H9 (cell line): ENCODE measurements at regions not wholly inside any gene's neighbourhood (a gene's known extent, or its start where the extent isn't known, plus 50 kb on each side); places are given as distances from the start of the nearest gene placed in this dataset.

ENCODE experiments used
- DNase-seq: peaks from one replicate; pipeline ENCODE4 v3.0.0-alpha.2; 2017
- H2AFZ ChIP-seq: one replicate; pipeline ENCODE4 v1.6.1; 2013; ENCODE audit warnings: mild to moderate bottlenecking, low read length, control low read depth, moderate library complexity
- H2AK5ac ChIP-seq: 2 replicates; pipeline ENCODE4 v1.6.1; 2013; ENCODE audit warnings: low read length, control low read depth, mixed read lengths; ENCODE audit not compliant: insufficient read length
- H2BK120ac ChIP-seq: one replicate; pipeline ENCODE4 v1.6.1; 2013; ENCODE audit warnings: low read depth, mild to moderate bottlenecking, low read length, control low read depth, inconsistent platforms; ENCODE audit not compliant: poor library complexity, severe bottlenecking
- H2BK12ac ChIP-seq: 2 replicates; pipeline ENCODE4 v1.6.1; 2013; ENCODE audit warnings: low read length, control low read depth, mixed read lengths, low read depth; ENCODE audit not compliant: insufficient read length
- H2BK15ac ChIP-seq: 2 replicates; pipeline ENCODE4 v1.6.1; 2013; ENCODE audit warnings: low read depth, low read length, control low read depth
- H2BK20ac ChIP-seq: one replicate; pipeline ENCODE4 v1.6.1; 2013; ENCODE audit warnings: low read depth, mild to moderate bottlenecking, low read length, control low read depth, inconsistent platforms; ENCODE audit not compliant: poor library complexity, severe bottlenecking
- H2BK5ac ChIP-seq: 2 replicates; pipeline ENCODE4 v1.6.1; 2013; ENCODE audit warnings: low read length, control low read depth, mixed read lengths; ENCODE audit not compliant: insufficient read length
- H3K14ac ChIP-seq: 2 replicates; pipeline ENCODE4 v1.6.1; 2013; ENCODE audit warnings: low read length, control low read depth; ENCODE audit not compliant: insufficient read depth
- H3K18ac ChIP-seq: 2 replicates; pipeline ENCODE4 v1.6.1; 2013; ENCODE audit warnings: low read depth, mild to moderate bottlenecking, mixed read lengths, low read length, control low read depth; ENCODE audit not compliant: insufficient read length
- H3K23ac ChIP-seq: 2 replicates; pipeline ENCODE4 v1.6.1; 2013; ENCODE audit warnings: low read length, control low read depth, mixed read lengths, low read depth; ENCODE audit not compliant: insufficient read length
- H3K23me2 ChIP-seq: 2 replicates; pipeline ENCODE4 v1.6.1; 2013; ENCODE audit warnings: low read depth, mild to moderate bottlenecking, mixed read lengths, low read length, control low read depth; ENCODE audit not compliant: insufficient read length, poor library complexity, severe bottlenecking
- H3K27ac ChIP-seq: 2 replicates; pipeline ENCODE4 v1.5.1; 2013; ENCODE audit warnings: low read length, control low read depth, mixed read lengths, low read depth; ENCODE audit not compliant: insufficient read length
- H3K27me3 ChIP-seq: 2 replicates; pipeline ENCODE4 v1.6.1; 2013; ENCODE audit warnings: low read length, control low read depth, inconsistent platforms; ENCODE audit not compliant: insufficient read depth
- H3K4ac ChIP-seq: 2 replicates; pipeline ENCODE4 v1.6.1; 2013; ENCODE audit warnings: low read depth, mild to moderate bottlenecking, control low read depth, inconsistent platforms, low read length, moderate library complexity
- H3K4me1 ChIP-seq: 2 replicates; pipeline ENCODE4 v1.6.1; 2013; ENCODE audit warnings: low read length, control low read depth, inconsistent platforms; ENCODE audit not compliant: insufficient read depth
- H3K4me2 ChIP-seq: 2 replicates; pipeline ENCODE4 v1.6.1; 2013; ENCODE audit warnings: low read length, control low read depth, mixed read lengths; ENCODE audit not compliant: insufficient read length, insufficient read depth
- H3K56ac ChIP-seq: 2 replicates; pipeline ENCODE4 v1.6.1; 2013; ENCODE audit warnings: low read depth, mild to moderate bottlenecking, mixed read lengths, low read length, control low read depth; ENCODE audit not compliant: insufficient read length
- H3K79me1 ChIP-seq: 2 replicates; pipeline ENCODE4 v1.6.1; 2013; ENCODE audit warnings: low read depth, mild to moderate bottlenecking, moderate library complexity, low read length, control low read depth, inconsistent platforms; ENCODE audit not compliant: insufficient read depth, poor library complexity, severe bottlenecking
- H3K79me2 ChIP-seq: 2 replicates; pipeline ENCODE4 v1.6.1; 2013; ENCODE audit warnings: low read length, control low read depth, inconsistent platforms; ENCODE audit not compliant: insufficient read depth
- H3K9ac ChIP-seq: 2 replicates; pipeline ENCODE4 v1.6.1; 2013; ENCODE audit warnings: low read length, control low read depth, mixed read lengths; ENCODE audit not compliant: insufficient read length; ENCODE audit errors: extremely low read depth
- H3K9me3 ChIP-seq: one replicate; pipeline ENCODE4 v1.6.1; 2013; ENCODE audit warnings: low read depth, low read length, inconsistent platforms; ENCODE audit not compliant: control insufficient read depth
- H3T11ph ChIP-seq: one replicate; pipeline ENCODE4 v1.6.1; 2013; ENCODE audit warnings: mild to moderate bottlenecking, low read length, control low read depth, inconsistent platforms
- H4K20me1 ChIP-seq: one replicate; pipeline ENCODE4 v1.6.1; 2013; ENCODE audit not compliant: control insufficient read depth, insufficient read length, insufficient read depth
- H4K5ac ChIP-seq: 2 replicates; pipeline ENCODE4 v1.6.1; 2013; ENCODE audit warnings: low read depth, mild to moderate bottlenecking, mixed read lengths, low read length, control low read depth; ENCODE audit not compliant: insufficient read length
- H4K8ac ChIP-seq: replicated peaks from 2 replicates; pipeline ENCODE4 v1.6.1; 2013; ENCODE audit warnings: low read length, control low read depth, mixed read lengths, low read depth; ENCODE audit not compliant: insufficient read length
- H4K91ac ChIP-seq: 2 replicates; pipeline ENCODE4 v1.6.1; 2013; ENCODE audit warnings: low read depth, mild to moderate bottlenecking, moderate library complexity, mixed read lengths, low read length, control low read depth; ENCODE audit not compliant: insufficient read length
- H3K27ac Mint-ChIP-seq, 3 experiments: 2 replicates in 2 of 3; 3 replicates in 1 of 3; pipeline ENCODE4 v1.8.0; 2020 to 2021; ENCODE audit warnings: mixed read lengths in 3 of 3, mild to moderate bottlenecking in 1 of 3, moderate library complexity in 1 of 3
- H3K27me3 Mint-ChIP-seq: 2 replicates; pipeline ENCODE4 v1.8.0; 2021; ENCODE audit warnings: low read depth, mild to moderate bottlenecking, moderate library complexity, mixed read lengths
- H3K36me3 Mint-ChIP-seq, 3 experiments: 2 replicates in 2 of 3; 3 replicates in 1 of 3; pipeline ENCODE4 v1.8.0; 2020 to 2021; ENCODE audit warnings: low read depth in 3 of 3, mixed read lengths in 3 of 3; ENCODE audit not compliant: insufficient read depth in 1 of 3
- H3K4me1 Mint-ChIP-seq, 2 experiments: 2 replicates each; pipeline ENCODE4 v1.8.0; 2020; ENCODE audit warnings: mixed read lengths in 2 of 2
- H3K4me3 Mint-ChIP-seq, 2 experiments: 2 replicates in 1 of 2; 3 replicates in 1 of 2; pipeline ENCODE4 v1.8.0; 2020 to 2021; ENCODE audit warnings: mild to moderate bottlenecking in 2 of 2, mixed read lengths in 2 of 2, moderate library complexity in 1 of 2
- H3K9me3 Mint-ChIP-seq, 2 experiments: 2 replicates in 1 of 2; 3 replicates in 1 of 2; pipeline ENCODE4 v1.8.0; 2020; ENCODE audit warnings: mild to moderate bottlenecking in 2 of 2, mixed read lengths in 2 of 2, moderate library complexity in 1 of 2
- WGBS: extraction: QIAGEN DNeasy Blood & Tissue Kit; methylation state at CpG from one replicate; pipeline ENCODE4 v1.1.7; 2013; ENCODE audit warnings: missing lambda C conversion rate, low lambda C conversion rate, mixed read lengths; ENCODE audit not compliant: insufficient read length; ENCODE audit errors: extremely low coverage; 5-methylcytosine and 5-hydroxymethylcytosine counted together
- TF ChIP-seq, protein P1 (sequence below): fragments of 200-600 bp; sonication (generic); conservative IDR thresholded peaks from 3 replicates; pipeline ENCODE4 v1.8.0; 2021; ENCODE audit warnings: antibody characterized with exemption, mild to moderate bottlenecking

DNA sequence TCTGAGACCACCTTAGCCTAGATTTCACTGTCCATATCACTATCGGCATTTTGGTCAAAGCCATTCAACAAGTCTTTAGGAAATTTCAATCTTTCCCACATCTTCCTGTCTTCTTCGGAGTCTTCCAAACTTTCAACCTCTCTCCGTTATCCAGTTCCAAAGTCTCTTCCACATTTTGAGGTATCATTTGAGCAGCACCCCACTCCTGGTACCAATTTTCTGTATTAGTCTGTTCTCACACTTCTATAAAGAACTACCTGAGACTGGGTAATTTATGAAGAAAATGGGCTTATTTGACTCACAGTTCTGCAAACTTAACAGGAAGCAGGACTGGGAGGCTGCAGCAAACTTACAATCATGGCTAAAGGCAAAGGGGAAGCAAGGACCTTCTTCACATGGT, 215.5 kb downstream of the CYLC2 start:
- Mint-ChIP-seq H3K9me3 (peaks cover 27 to 37% of the 10 kb centered on the region in 2 experiments), H3K4me1 (no peaks in the 10 kb centered on the region), H3K36me3 (peaks cover 13 to 23% (median 18%) of the 10 kb centered on the region in 3 experiments), H3K27me3 (no peaks in the 10 kb centered on the region; the same call in 1 of the 2 replicates), H3K27ac (no peak overlapping the region), H3K4me3 (no peak overlapping the region)
- H4K91ac ChIP-seq, result no peak overlapping the region
- TF ChIP-seq, protein P1, sequence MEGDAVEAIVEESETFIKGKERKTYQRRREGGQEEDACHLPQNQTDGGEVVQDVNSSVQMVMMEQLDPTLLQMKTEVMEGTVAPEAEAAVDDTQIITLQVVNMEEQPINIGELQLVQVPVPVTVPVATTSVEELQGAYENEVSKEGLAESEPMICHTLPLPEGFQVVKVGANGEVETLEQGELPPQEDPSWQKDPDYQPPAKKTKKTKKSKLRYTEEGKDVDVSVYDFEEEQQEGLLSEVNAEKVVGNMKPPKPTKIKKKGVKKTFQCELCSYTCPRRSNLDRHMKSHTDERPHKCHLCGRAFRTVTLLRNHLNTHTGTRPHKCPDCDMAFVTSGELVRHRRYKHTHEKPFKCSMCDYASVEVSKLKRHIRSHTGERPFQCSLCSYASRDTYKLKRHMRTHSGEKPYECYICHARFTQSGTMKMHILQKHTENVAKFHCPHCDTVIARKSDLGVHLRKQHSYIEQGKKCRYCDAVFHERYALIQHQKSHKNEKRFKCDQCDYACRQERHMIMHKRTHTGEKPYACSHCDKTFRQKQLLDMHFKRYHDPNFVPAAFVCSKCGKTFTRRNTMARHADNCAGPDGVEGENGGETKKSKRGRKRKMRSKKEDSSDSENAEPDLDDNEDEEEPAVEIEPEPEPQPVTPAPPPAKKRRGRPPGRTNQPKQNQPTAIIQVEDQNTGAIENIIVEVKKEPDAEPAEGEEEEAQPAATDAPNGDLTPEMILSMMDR, result no peak
- no peak overlapping the region for H3K9ac ChIP-seq
- WGBS, result no CpG with 5 or more reads among the region's 3 CpGs
- H4K20me1 ChIP-seq, result no peaks in the 10 kb centered on the region
- H3T11ph ChIP-seq, result no peak overlapping the region
- no peak overlapping the region for H3K23ac ChIP-seq
- H3K23me2 ChIP-seq, result no peaks in the 10 kb centered on the region
- H3K4me2 ChIP-seq, result no peak overlapping the region
- peaks cover 13% of the 10 kb centered on the region for H3K9me3 ChIP-seq
- no peak overlapping the region for H3K4ac ChIP-seq
- no peak overlapping the region for H2BK15ac ChIP-seq
- no peak overlapping the region for H2BK5ac ChIP-seq
- no peaks in the 10 kb centered on the region for H3K79me1 ChIP-seq
- no peak overlapping the region for H3K18ac ChIP-seq
- DNase-seq, result no peak
- no peak overlapping the region for H2AFZ ChIP-seq
- no peaks in the 10 kb centered on the region for H3K4me1 ChIP-seq
- no peak overlapping the region for H3K56ac ChIP-seq
- no peak overlapping the region for H3K14ac ChIP-seq
- no peak overlapping the region for H2AK5ac ChIP-seq
- no peak overlapping the region for H4K8ac ChIP-seq
- no peak overlapping the region for H2BK120ac ChIP-seq
- H3K79me2 ChIP-seq, result no peaks in the 10 kb centered on the region
- H2BK12ac ChIP-seq, result no peak overlapping the region
- H4K5ac ChIP-seq, result no peak overlapping the region
- no peak overlapping the region for H3K27ac ChIP-seq
- H2BK20ac ChIP-seq, result no peak overlapping the region
- no peaks in the 10 kb centered on the region for H3K27me3 ChIP-seq
